NCI-H2029 treated with DMSO at 0.1 percent for 48 hours (cell line): ENCODE measurements at regions not wholly inside any gene's neighbourhood (a gene's known extent, or its start where the extent isn't known, plus 50 kb on each side); places are given as distances from the start of the nearest gene placed in this dataset.

Experiments used
- DNase-seq: peaks from one replicate; lab custom pipeline; 2025; lab: John Stamatoyannopoulos, UW

DNA sequence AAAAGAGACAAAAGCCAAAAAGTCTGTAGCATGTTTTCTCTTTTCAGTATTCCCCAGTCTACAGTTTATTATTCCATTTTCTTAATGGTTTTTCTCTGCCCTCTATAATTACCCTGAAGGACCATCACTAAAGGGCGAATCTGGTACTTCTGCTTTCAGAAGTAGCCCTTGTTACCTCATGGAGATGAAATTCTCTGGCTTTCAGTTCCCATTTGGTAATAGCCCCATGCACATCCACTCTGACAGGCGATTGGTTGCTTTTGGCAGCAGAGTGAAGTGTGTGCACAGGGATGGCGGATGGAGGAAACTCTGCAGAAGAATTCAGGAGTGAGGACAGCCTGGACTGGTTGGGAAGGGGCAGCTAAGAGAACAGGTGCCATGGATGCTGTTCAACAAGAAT lies 66.3 kb upstream of the NABP1 start:
- DNase-seq: no peak

DNA sequence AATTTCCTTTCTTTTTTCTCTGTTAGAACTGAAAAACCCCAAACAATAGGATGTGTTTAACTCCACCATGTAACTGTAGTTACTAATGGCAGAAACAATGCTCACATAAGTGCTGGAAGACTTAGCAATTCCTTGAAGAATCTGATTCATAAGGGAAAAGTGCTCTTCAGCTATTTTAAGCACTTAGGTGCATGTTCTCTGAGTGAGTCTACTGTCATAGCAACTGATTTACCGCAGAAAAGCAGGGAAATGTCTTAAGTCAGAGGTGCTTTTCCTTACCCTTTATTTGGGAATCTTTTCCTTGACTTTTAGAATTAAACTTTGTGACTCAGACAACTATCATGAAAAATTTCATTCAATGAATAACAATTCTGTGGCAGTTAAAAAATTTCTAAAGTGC lies 65.4 kb upstream of the NABP1 start:
- DNase-seq: no peak

DNA sequence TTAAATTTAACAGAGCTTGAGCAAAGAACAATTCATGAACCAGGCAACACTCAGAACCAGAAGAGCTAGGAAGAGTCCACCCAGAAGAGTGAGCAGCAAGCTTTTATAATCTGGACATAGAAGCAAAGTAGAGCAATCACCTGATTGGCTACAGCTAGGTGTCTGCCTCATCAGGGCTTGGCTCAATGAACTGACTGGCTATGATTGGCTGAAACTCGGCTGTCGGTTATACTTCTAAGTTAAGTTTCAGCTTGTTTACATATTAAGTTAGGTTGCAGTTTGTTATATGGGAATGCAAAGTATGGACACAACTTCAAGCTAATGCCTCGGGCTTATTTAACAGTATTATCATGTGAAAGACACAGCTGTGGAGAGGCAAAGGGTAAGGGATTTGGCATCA lies 63.2 kb upstream of the NABP1 start:
- no peak for DNase-seq

DNA sequence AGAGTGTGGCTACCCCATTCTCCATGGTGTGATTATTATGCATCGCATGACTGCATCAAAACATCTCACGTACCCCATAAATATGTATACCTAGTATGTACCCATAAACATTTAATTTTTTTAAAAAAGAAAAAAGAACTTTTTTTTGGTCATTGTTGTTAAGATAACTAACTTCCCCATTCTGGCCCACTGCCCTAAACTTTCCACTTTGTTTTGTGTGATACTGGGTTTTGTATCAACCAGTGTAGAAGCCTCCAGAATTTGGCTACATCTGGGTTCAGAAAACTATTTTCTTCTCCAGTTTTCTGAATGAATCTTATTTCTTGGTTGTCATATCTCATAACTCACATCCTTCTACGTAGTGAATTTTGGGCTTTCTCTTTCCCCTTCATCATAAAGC lies 62.3 kb upstream of the NABP1 start:
- DNase-seq: no peak

DNA sequence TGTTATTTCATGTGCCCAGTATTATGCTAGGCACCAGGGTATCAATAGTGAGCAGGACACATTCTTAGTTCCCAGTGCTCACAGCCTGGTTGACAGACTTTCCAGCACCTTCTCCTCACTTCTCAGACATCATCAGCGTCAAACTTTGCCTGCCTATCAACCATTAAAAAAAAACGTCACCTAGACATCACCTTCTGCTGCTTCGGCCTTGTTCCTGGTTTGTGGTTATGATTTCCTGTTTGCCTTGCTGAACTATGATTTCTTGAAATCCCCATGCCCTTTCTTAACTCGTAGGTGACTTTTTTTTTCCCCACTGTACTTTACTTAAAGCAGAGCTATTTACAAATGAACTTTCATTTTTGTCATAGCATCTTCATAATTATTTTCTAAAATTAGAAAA lies 60.4 kb upstream of the NABP1 start:
- no peak for DNase-seq

DNA sequence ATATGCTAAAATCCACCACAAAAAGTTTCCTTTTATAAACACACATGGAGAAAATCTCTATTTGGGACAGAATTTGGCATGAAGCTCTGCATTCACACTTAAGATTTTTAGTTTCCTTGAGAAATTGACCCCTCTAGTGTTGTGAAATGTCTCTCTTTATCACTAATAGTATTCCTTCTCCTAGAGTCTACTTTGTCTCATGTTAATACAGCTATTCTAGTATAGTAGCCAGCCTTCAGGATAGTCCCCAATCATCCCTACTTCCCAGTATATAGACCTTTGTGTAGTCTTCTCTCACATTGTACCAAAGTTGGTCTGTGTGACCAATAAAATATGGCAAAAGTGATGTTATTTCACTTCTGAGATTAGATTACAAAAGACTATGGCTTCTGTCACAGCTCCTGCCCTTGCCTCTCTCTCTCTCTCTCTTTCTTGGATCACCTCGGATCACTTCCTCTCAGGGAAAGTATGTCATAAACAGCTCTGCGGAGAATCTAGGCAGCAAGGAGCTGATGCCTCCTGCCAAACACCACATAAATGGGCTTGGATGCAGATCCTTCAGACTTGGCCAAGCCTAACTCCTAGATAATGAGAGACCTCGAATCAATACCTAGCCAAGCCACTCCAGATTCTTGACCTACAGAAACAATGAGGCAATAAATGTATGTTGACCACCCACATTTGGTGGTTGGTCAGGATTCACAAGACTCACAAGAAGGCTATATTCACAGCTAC lies 59.7 kb upstream of the NABP1 start:
- DNase-seq: no peak

DNA sequence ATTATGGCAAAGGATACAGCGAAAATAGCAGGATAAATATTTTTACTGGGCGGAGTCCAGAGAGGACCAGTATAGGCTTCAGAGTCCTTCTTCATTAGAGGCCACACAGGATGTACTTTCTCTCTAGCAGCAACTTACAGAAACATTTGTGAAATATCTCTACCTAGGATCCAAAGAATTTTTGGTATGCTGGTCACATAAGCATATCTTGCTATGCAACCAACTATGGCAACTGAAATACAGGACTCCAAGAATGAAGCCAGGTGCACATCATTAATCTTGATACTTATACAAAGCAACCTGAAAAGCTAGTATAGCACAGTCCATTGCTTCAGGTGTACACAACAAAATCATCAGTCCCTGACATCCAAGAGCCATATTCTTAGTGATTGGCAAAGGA lies 59.1 kb upstream of the NABP1 start:
- DNase-seq: no peak

DNA sequence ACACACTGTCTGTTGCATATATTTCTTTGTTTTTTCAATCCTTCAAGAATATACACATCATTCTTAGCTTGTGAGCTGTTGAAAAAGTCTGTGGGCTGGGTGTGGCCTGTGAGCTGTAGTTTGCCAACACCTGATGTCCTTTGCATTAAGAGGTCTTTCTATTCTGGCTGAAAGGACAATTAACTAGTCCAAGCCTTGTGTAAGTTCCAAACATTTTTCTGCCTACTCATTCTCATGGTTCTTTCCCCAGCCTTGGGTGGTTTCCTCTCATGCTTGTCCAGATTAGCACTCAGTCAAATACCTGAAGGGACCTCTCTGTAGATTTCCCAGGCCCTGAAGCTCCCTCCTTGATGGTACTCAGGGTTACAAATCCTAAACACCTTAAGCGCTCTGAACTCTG lies 57.8 kb upstream of the NABP1 start:
- no peak for DNase-seq

DNA sequence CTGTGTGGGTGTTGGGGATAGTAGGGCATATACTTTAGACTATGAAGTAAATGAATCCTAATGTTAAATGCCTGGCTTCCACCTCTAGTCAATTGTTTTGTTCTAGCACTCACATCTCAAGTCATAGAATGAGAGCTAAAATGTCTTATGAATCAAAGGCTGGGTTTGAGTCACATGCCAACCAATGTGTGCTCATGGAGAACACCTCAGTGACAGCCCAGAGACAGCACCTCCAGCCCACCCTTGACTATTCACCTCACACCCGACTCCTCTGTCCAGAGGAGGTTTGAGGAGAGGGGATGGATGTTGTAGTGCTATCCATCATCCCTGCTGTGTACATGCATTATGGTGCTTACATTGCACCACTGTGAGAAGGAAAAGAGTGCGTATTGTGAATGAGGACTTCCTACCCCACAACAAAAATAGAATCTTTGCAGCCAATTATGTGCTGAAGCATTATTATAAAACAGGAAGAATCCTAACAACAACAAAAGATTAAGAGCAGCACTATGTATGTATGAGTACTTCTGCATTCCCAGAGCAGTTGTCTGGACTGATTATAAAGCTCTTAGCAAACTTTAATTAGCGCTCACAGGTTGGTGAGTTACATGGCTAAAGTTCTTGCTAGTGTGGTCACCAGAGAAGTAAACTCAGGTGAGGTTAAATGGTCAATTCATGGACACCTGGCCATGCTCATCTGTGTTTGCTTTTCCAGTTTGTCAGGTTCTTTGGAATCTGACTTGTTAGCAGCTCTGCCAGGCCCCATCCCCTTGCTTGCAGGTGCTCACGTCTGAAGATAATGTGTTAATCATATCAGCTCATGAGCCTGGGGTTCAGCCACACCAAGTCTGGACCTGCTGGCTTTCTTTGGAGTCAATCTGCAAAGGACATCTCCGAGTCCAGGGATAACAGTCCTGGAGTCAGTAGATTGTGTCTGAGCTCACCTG lies 55.3 kb upstream of the NABP1 start:
- no peak for DNase-seq

DNA sequence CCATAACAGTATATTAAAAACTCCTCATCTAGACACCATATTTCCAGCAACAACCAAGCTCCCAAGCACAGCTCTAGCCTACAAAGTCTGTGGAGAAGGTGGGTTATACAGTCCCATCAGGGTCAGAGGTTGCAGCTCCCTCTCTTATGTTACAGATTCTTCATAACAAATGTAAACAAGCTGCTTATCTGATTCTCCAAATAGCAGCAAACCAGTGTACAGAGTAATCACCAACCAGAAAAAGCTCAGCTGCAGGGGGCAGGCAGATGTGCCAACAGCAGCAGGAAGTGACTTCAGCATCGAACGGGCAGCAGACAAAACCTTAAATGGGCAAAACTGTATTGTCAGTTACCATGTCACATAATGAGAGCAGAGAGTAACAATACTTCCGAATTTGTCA lies 52.9 kb upstream of the NABP1 start:
- peak; percentile 10 for DNase-seq

DNA sequence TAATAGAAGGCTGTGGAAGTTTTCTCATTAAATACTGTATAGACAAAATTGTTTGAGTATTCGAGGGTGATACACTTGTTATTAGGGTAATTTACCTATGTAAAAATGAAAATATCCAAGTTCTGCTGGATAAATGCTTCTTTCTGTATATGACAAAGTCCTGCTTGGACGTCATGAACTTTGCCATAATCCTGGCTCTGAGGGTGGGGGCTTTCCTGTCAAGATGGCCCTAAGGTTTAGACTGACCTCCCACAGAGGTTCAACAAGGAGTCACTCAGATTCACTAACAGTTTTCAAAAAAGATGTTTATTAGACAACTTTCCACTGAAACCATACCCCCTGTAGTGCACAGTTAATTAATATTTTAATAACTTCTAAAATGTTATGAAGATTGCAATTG lies 52.5 kb upstream of the NABP1 start:
- no peak for DNase-seq

DNA sequence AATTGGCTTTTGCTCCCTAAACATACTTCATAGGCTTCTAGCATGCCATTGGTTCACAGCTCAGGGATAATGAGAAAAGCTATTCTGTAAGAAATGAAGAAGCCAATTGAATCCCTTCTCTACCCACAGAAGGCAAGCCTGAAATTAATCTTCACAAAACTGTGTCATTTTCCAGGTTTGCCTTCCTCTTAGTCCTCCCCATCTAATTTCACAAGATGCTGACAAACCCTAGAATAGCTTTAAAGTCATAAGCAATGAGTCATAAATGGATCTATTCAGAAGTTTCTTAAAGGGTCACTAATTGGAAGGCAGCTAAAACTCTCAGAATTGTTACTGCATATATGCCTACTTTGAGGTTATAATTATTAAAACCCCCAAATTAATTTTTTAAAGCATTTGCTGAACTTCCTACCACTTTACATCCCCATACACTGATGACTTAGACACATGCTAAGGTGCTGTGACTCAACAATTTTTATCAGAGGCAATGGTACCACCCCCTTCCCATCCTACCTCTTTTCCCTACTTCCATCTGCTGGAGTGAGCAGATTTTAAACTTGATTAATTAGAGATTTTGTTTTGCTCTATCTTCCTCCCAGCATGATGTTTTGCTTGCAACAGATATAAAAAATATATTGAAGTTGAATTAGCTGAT lies 51.3 kb upstream of the NABP1 start:
- DNase-seq: no peak

DNA sequence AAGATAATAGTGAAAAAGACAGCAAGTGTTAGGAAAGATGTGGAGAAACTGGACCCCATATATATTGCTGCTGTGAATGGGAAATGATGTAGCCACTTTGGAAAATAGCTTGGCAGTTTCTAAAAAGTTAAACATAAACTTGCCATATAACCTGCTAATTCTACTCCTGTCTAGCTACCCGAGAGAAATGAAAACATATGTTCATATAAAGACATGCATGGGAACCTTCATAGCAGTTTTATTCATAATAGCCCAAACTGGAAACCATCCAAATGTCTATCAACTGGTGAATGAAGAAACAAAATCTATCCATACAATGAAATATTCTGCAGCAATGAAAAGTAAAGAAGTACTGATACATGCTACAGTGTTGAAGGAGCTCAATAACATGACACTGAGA lies 50.4 kb upstream of the NABP1 start:
- DNase-seq: no peak
